AG09319 (cell line): ENCODE measurements at regions not wholly inside any gene's neighbourhood (a gene's known extent, or its start where the extent isn't known, plus 50 kb on each side); places are given as distances from the start of the nearest gene placed in this dataset.
A peak's percentile ranks its signal among the peaks of the same experiment; 100 is the strongest.

ENCODE experiments used
- DNase-seq: peaks from one replicate; pipeline ENCODE4 v3.0.0-alpha.2; 2010; ENCODE audit warnings: low read depth; ENCODE audit errors: extremely low read depth
- CTCF ChIP-seq: IDR thresholded peaks from 2 replicates; pipeline ENCODE4 v1.5.1; 2011; ENCODE audit warnings: low read depth, mild to moderate bottlenecking, inconsistent platforms, low read length, moderate library complexity

GRCh38 chr20:22794200-22794599 is 209.8 kb upstream of the FOXA2 start:
- DNase-seq: no peak
- TF ChIP-seq CTCF: no peak

GRCh38 chr20:22795433-22795832 is 211.1 kb upstream of the FOXA2 start:
- TF ChIP-seq CTCF: no peak
- DNase-seq: no peak

- peak; percentile 89 for DNase-seq
- TF ChIP-seq CTCF: no peak
Measured at GRCh38 chr20:22795871-22796270, 211.5 kb upstream of the FOXA2 start.

GRCh38 chr20:22796469-22797077 is 212.2 kb upstream of the FOXA2 start:
- no peak for DNase-seq
- TF ChIP-seq CTCF: no peak

GRCh38 chr20:22797103-22797502 is 212.7 kb upstream of the FOXA2 start:
- DNase-seq: no peak
- no peak for TF ChIP-seq CTCF

- no peak for TF ChIP-seq CTCF
- DNase-seq: no peak
Measured at GRCh38 chr20:22799687-22800086, 215.3 kb upstream of the FOXA2 start.

- no peak for DNase-seq
- no peak for TF ChIP-seq CTCF
Measured at GRCh38 chr20:22800129-22800528, 215.8 kb upstream of the FOXA2 start.
